OCI-LY3 (cell line): ENCODE measurements at regions not wholly inside any gene's neighbourhood (a gene's known extent, or its start where the extent isn't known, plus 50 kb on each side); places are given as distances from the start of the nearest gene placed in this dataset.

Experiments
- H2AFZ ChIP-seq: fragments of 200-600, 300-600 bp; shearing (Covaris generic); 2 replicates; pipeline ENCODE4 v1.6.0; 2014; ENCODE audit warnings: antibody characterized with exemption, low read depth, low read length
- H3K27ac ChIP-seq: fragments of 200-600, 300-600 bp; sonication (generic); 2 replicates; pipeline ENCODE4 v1.5.1; 2014; ENCODE audit warnings: mild to moderate bottlenecking, low read length, moderate library complexity, mixed read lengths
- H3K27me3 ChIP-seq: fragments of 200-600, 300-600 bp; sonication (generic); 2 replicates; pipeline ENCODE4 v1.6.1; 2014; ENCODE audit warnings: low read depth, low read length, mixed read lengths
- H3K36me3 ChIP-seq: fragments of 200-600, 300-600 bp; sonication (generic); replicated peaks from 2 replicates; pipeline ENCODE3; 2014; ENCODE audit warnings: low read depth, low read length, mixed read lengths
- H3K4me1 ChIP-seq: fragments of 300-600, 200-600 bp; sonication (generic); 2 replicates; pipeline ENCODE4 v1.6.1; 2014; ENCODE audit warnings: low read length, mixed read lengths
- H3K4me2 ChIP-seq: fragments of 200-600, 300-600 bp; sonication (generic); 2 replicates; pipeline ENCODE4 v1.6.1; 2014; ENCODE audit warnings: low read length, mixed read lengths
- H3K4me3 ChIP-seq: fragments of 300-600, 200-600 bp; sonication (generic); 2 replicates; pipeline ENCODE4 v1.5.1; 2014; ENCODE audit warnings: antibody characterized with exemption, mild to moderate bottlenecking, low read length, moderate library complexity
- H3K79me2 ChIP-seq: fragments of 300-600, 200-600 bp; shearing (Covaris generic); 2 replicates; pipeline ENCODE4 v1.6.1; 2014; ENCODE audit warnings: mild to moderate bottlenecking, low read length, mixed read lengths
- H3K9ac ChIP-seq: fragments of 300-600, 200-600 bp; shearing (Covaris generic); 2 replicates; pipeline ENCODE4 v1.6.0; 2014; ENCODE audit warnings: mild to moderate bottlenecking, low read length, moderate library complexity
- H3K9me3 ChIP-seq: fragments of 200-600, 300-600 bp; shearing (Covaris generic); 2 replicates; pipeline ENCODE4 v1.6.1; 2014; ENCODE audit warnings: low read length, mixed read lengths; ENCODE audit not compliant: insufficient read depth
- H4K20me1 ChIP-seq: fragments of 200-600, 300-600 bp; sonication (generic); 2 replicates; pipeline ENCODE4 v1.6.1; 2016; ENCODE audit warnings: low read length, mixed read lengths; ENCODE audit not compliant: insufficient read depth
- CTCF ChIP-seq: fragments of 200-600, 300-600 bp; sonication (generic); IDR thresholded peaks from 2 replicates; pipeline ENCODE4 v1.5.1; 2014; ENCODE audit warnings: antibody characterized with exemption, low read length, low read depth
- EZH2phosphoT487 ChIP-seq: fragments of 200-600 bp; shearing (Covaris generic); IDR thresholded peaks from 2 replicates; pipeline ENCODE4 v1.6.1; 2018; ENCODE audit warnings: antibody characterized with exemption, mixed run types, low read depth

- TF ChIP-seq CTCF = no peak
- TF ChIP-seq EZH2phosphoT487 = no peak
- no peaks in the 10 kb centered on the region for H3K79me2 ChIP-seq
Observed at GRCh38 chr15:35622641-35623340, 76.8 kb upstream of the DPH6 start.

GRCh38 chr15:35624881-35625280 lies 78.9 kb upstream of the DPH6 start:
- TF ChIP-seq EZH2phosphoT487 = no peak
- no peak for TF ChIP-seq CTCF

More at GRCh38 chr15:35622641-35623340, 76.8 kb upstream of the DPH6 start:
- Histone ChIP-seq H2AFZ (no peak overlapping the region), H3K4me2 (no peak overlapping the region), H3K9ac (no peak overlapping the region), H3K9me3 (no peaks in the 10 kb centered on the region), H3K4me3 (no peak overlapping the region), H3K27ac (no peak overlapping the region), H4K20me1 (no peaks in the 10 kb centered on the region), H3K4me1 (no peaks in the 10 kb centered on the region), H3K36me3 (no peaks in the 10 kb centered on the region), H3K27me3 (no peaks in the 10 kb centered on the region)

GRCh38 chr15:35626571-35627318 lies 80.8 kb upstream of the DPH6 start:
- Histone ChIP-seq H2AFZ (no peak overlapping the region), H3K9me3 (no peaks in the 10 kb centered on the region), H3K4me2 (no peak overlapping the region), H3K27me3 (no peaks in the 10 kb centered on the region), H3K27ac (no peak overlapping the region), H3K36me3 (no peaks in the 10 kb centered on the region), H4K20me1 (no peaks in the 10 kb centered on the region), H3K4me1 (no peaks in the 10 kb centered on the region), H3K4me3 (no peak overlapping the region), H3K79me2 (no peaks in the 10 kb centered on the region), H3K9ac (no peak overlapping the region)
- TF ChIP-seq EZH2phosphoT487 (no peak), CTCF (no peak)

More at GRCh38 chr15:35624881-35625280, 78.9 kb upstream of the DPH6 start:
- no peak overlapping the region for H3K27ac ChIP-seq
- H2AFZ ChIP-seq = no peak overlapping the region
- H3K9me3 ChIP-seq = no peaks in the 10 kb centered on the region
- H3K4me1 ChIP-seq = no peaks in the 10 kb centered on the region
- H3K36me3 ChIP-seq = no peaks in the 10 kb centered on the region
- H3K79me2 ChIP-seq = no peaks in the 10 kb centered on the region
- H4K20me1 ChIP-seq = no peaks in the 10 kb centered on the region
- H3K9ac ChIP-seq = no peak overlapping the region
- no peak overlapping the region for H3K4me3 ChIP-seq
- no peaks in the 10 kb centered on the region for H3K27me3 ChIP-seq
- no peak overlapping the region for H3K4me2 ChIP-seq

- Histone ChIP-seq H3K4me1 (no peaks in the 10 kb centered on the region), H3K36me3 (no peaks in the 10 kb centered on the region), H3K27ac (no peak overlapping the region), H3K79me2 (no peaks in the 10 kb centered on the region), H3K27me3 (no peaks in the 10 kb centered on the region), H2AFZ (no peak overlapping the region), H3K9me3 (no peaks in the 10 kb centered on the region), H3K9ac (no peak overlapping the region), H3K4me2 (no peak overlapping the region), H3K4me3 (no peak overlapping the region), H4K20me1 (no peaks in the 10 kb centered on the region)
- TF ChIP-seq CTCF (no peak), EZH2phosphoT487 (no peak)
Observed at GRCh38 chr15:35627696-35628095, 81.7 kb upstream of the DPH6 start.
